ENCODE measurements at regions not wholly inside any gene's neighbourhood (a gene's known extent, or its start where the extent isn't known, plus 50 kb on each side); places are given as distances from the start of the nearest gene placed in this dataset.
A peak's percentile ranks its signal among the peaks of the same experiment; 100 is the strongest.

DNA sequence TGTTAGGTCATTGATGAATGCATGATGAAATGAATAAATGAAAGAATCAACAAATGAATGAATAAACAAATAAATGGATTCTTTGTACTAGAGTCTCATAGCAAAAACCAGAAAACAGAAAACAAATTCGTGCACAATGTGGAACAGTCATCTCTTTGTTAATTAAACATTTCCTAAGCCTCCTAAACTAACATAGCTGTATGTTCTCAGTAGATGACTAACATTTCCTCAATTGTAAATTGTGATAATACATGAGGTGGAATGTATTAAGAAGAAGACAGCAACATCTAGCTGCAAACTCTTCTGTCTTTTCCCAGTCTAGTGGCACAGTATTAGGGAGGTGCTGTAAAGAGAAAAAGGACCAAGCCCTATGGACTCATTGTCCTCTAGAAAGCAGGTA is 1021.0 kb downstream of the MCTP2 start:
- TF ChIP-seq, protein P1, sequence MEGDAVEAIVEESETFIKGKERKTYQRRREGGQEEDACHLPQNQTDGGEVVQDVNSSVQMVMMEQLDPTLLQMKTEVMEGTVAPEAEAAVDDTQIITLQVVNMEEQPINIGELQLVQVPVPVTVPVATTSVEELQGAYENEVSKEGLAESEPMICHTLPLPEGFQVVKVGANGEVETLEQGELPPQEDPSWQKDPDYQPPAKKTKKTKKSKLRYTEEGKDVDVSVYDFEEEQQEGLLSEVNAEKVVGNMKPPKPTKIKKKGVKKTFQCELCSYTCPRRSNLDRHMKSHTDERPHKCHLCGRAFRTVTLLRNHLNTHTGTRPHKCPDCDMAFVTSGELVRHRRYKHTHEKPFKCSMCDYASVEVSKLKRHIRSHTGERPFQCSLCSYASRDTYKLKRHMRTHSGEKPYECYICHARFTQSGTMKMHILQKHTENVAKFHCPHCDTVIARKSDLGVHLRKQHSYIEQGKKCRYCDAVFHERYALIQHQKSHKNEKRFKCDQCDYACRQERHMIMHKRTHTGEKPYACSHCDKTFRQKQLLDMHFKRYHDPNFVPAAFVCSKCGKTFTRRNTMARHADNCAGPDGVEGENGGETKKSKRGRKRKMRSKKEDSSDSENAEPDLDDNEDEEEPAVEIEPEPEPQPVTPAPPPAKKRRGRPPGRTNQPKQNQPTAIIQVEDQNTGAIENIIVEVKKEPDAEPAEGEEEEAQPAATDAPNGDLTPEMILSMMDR (IDR thresholded peaks at IDR 0.05) = no peak
- no peak for TF ChIP-seq POLR2A (IDR thresholded peaks at IDR 0.05)
- no peak overlapping the region for H3K4me3 ChIP-seq
- intact Hi-C loops (cut with DNase I) = no loop called here
- no peaks in the 10 kb centered on the region for H3K36me3 ChIP-seq
- H3K27me3 ChIP-seq = peaks cover 0 to 6% (median 0%) of the 10 kb centered on the region in 4 donors
- H3K4me1 ChIP-seq = peaks cover 0 to 2% (median 0%) of the 10 kb centered on the region in 3 donors
- 14 to 37% methylated on average over 1 of the region's 1 CpG for WGBS, 2 donors
- no peaks in the 10 kb centered on the region for H3K9me3 ChIP-seq
- no peak for DNase-seq
- H3K27ac ChIP-seq = no peak overlapping the region

DNA sequence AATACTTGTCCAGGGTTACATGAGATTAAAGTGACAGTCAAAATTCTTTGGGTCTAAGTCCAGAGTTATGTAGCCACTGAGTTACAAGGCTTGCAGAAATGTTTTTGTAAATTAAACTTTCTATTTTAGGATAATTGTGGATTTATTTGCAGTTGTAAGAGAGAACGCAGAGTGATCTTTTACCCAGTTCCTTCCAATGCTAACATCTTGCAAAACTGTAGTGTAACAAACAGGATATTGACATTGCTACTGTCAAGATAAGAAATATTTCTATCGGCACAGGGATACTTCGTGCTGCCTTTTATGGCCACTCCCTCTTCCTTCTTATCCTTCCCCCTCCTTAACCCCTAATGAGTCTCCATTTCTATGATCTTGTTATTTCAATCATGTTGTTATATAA is 1022.9 kb downstream of the MCTP2 start:
- Histone ChIP-seq H3K9me3 (no peaks in the 10 kb centered on the region), H3K27me3 (no peaks in the 10 kb centered on the region), H3K4me3 (no peak overlapping the region), H3K27ac (no peak overlapping the region), H3K4me1 (peaks cover 0 to 3% (median 0%) of the 10 kb centered on the region in 3 donors), H3K36me3 (no peaks in the 10 kb centered on the region)
- no peak for DNase-seq
- intact Hi-C loops (cut with DNase I) = no loop called here
- 34 to 48% methylated on average over 3 of the region's 3 CpGs for WGBS, 2 donors
- TF ChIP-seq, protein P1 (IDR thresholded peaks at IDR 0.05) = no peak
- no peak for TF ChIP-seq POLR2A (IDR thresholded peaks at IDR 0.05)

DNA sequence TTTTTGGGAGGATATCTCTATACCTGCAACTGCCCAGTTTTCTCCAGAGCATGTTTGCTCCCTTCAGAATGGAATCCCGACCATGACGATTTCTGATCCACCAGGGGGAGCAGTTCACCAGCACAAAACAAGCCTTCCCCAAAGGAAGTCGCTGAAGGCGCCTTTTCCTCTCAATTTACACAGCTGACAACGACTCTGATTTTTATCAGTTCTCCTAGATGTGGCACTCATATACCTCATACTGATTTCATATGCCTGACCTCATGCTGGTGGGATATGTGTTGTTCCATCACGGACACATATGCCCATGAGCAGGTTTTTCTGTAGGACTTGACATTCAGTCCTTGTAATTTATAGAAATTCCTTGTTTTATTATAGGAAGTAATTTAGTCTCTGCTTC is 1028.2 kb downstream of the MCTP2 start:
- H3K4me1 ChIP-seq = peaks cover 0 to 26% (median 7%) of the 10 kb centered on the region in 3 donors
- intact Hi-C loops (cut with DNase I) = no loop called here
- TF ChIP-seq POLR2A (IDR thresholded peaks at IDR 0.05) = no peak
- TF ChIP-seq, protein P1 (IDR thresholded peaks at IDR 0.05) = peak in 5 of 6 experiments; percentile 67 to 83 (median 70)
- no peaks in the 10 kb centered on the region for H3K36me3 ChIP-seq
- 8 to 11% methylated on average over 6 of the region's 6 CpGs for WGBS, 2 donors
- no peak overlapping the region for H3K4me3 ChIP-seq
- H3K9me3 ChIP-seq = no peaks in the 10 kb centered on the region
- H3K27me3 ChIP-seq = peaks cover 0 to 7% (median 0%) of the 10 kb centered on the region in 4 donors
- H3K27ac ChIP-seq = peak overlapping the region in 2 of 4 donors; percentile 41 to 53
- DNase-seq = no peak

DNA sequence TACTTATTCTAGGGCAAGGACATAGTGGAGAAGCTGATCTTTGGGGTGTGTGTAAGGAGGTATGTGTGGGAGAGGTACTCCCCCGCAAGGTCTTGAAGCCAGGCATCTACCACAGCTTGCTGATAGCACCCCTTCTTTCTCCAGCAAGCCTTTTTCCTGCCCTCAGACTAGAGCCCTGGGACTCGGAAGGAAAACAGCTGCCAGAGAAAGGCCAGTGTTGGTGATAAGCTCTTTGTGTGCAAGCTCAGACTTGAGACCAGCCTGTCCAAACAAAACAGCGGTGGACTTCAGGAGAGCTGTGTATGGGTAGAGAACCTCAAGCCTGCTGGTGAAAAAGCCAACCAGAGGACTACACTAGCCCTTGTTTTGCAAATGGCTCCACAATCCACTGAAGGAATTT is 1028.6 kb downstream of the MCTP2 start:
- Histone ChIP-seq H3K27ac (peak overlapping the region in 3 of 4 donors; percentile 8 to 53 (median 41)), H3K9me3 (no peaks in the 10 kb centered on the region), H3K27me3 (peaks cover 0 to 7% (median 0%) of the 10 kb centered on the region in 4 donors), H3K4me3 (no peak overlapping the region), H3K36me3 (no peaks in the 10 kb centered on the region), H3K4me1 (peaks cover 0 to 26% (median 7%) of the 10 kb centered on the region in 3 donors)
- DNase-seq = no peak
- no peak for TF ChIP-seq POLR2A (IDR thresholded peaks at IDR 0.05)
- TF ChIP-seq, protein P1 (IDR thresholded peaks at IDR 0.05) = no peak
- WGBS, 2 donors = 29 to 91% methylated on average over 1 to 3 of the region's 3 CpGs
- intact Hi-C loops (cut with DNase I) = loop anchor here (10.0 kb wide), 2 partner anchors 595 to 1085 kb away; no protein-coding TSS in a partner anchor

DNA sequence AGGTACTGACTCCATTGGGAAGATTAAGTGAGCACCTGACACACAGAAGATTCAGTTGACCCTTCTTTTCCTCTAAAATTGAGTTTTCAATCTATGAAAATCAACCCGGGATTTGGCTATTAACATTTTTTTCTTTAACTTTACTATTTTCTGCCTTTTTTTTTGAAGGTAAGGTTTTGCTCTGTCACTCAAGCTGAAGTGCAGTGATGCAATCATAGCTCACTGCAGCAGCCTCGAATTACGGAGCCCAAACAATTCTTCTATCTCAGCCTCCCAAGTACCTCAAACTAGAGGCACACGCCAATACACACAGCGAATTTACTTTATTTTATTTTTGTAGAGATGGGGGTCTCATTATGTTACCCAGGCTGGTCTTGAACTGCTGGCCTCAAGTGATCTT is 1029.5 kb downstream of the MCTP2 start:
- DNase-seq = no peak
- peaks cover 0 to 26% (median 7%) of the 10 kb centered on the region in 3 donors for H3K4me1 ChIP-seq
- H3K4me3 ChIP-seq = no peak overlapping the region
- peaks cover 0 to 7% (median 0%) of the 10 kb centered on the region in 4 donors for H3K27me3 ChIP-seq
- no peak overlapping the region for H3K27ac ChIP-seq
- intact Hi-C loops (cut with DNase I) = loop anchor here (10.0 kb wide), 2 partner anchors 596 to 1084 kb away; no protein-coding TSS in a partner anchor
- no peaks in the 10 kb centered on the region for H3K9me3 ChIP-seq
- WGBS, 2 donors = 89 to 93% methylated on average over 5 of the region's 5 CpGs
- TF ChIP-seq, protein P1 (IDR thresholded peaks at IDR 0.05) = no peak
- no peak for TF ChIP-seq POLR2A (IDR thresholded peaks at IDR 0.05)
- no peaks in the 10 kb centered on the region for H3K36me3 ChIP-seq
